GM19372 (cell line): ENCODE measurements at regions not wholly inside any gene's neighbourhood (a gene's known extent, or its start where the extent isn't known, plus 50 kb on each side); places are given as distances from the start of the nearest gene placed in this dataset.
"Not testable (repeated sequence)": the region's sequence is repeated elsewhere in the genome, so short reads cannot be mapped to it uniquely, and the experiment has no call there.

Experiments
- ATAC-seq: cut with Tn5 transposase; IDR thresholded peaks from one replicate; pipeline ENCODE4 v1.9.1; 2021; ENCODE audit warnings: mild to moderate bottlenecking, low read depth, moderate library complexity; ENCODE audit not compliant: unreplicated experiment

DNA sequence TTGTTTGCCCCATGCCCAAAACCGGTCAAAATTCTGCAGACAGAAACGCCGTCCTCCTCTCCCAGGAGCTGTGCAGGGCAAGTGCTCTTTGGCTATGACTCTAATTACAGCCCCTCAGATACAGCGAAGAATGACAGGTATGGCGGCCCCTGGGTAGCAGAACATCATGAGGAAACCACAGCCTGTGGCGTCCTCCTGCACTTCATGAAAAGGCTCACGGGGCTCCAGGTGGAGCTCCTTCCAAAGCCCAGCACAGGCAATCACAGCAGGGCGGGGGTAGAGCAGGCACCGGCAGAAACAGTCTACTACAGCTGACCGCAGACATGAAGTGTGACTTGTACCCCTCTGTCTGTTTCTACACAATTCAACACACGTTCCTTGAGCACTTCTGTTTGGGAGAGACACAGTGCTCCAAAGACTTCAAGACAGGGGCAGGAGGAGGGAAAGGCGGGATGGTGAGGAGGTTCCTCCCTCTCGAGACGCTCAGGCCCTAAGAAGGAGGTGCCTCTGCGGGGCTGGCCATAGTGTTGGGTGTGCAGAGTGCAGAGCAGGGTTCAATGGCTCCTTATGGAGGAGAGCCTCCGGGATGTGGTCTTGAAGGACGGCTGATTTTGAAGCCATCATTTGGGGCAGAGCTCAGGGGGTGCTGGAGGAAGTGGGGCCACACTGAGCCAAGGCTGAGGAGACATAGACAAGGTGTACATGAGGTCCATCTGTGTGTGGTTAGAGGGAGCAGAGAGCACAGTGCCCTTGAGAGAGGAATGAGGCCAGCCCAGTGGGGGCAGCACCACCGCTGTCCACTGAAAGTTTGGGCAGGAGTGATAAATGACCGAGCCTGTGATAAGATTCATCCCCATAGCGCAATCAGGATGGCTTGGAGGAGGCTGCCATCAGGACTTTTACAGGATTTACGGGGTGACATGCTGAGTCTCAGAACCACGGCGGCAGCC is 468.3 kb downstream of the EIPR1 start:
- no peak for ATAC-seq

DNA sequence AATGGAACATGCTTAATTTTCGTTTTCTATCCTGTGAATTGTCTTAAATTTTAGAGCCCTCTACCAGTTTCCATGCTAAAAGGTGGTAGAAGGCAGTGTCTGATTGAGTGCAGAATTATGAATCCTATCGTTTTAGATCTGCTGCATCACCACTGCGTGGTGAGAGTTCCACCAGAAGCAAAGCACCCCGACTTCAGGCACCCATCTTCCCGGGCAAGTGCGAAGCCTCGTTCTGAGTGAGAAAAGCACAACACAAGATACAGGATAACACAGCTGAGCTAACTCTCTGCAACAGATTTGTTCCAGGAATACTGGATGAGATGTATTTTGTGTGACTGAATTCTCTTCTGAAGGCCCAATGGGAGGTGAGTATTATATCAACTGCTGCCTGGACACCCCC is 471.5 kb downstream of the EIPR1 start:
- no peak for ATAC-seq

DNA sequence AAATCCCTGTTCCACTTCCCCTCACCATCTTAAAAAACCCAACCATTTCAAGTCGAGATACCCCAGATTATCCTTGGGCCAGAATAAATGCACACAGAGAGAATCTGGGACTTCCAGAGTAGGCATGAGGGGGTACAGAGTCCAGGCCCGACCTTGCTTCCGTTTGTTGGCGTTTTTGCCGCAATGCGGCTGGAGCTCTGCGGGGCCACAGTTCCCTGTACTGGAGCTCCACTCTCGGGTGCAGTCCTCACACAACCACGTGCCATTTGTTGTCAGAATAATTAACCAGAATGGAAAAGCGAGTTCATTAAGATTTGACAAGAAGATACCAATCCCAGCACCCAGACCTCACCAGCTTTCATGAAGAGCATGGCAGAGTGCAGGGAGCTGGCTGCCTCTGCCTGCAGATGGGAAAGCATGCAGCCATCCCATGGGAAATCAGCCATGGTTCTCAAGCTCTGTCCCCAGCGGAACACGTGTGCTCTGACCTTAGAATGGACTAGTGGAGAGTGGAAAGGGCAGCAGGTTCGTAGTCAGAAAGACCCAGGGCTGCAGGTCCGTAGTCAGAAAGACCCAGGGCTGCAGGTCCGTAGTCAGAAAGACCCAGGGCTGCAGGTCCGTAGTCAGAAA is 472.8 kb downstream of the EIPR1 start:
- no peak for ATAC-seq

- ATAC-seq: no peak
Measured at GRCh38 chr2:2902547-2903281, 474.9 kb downstream of the EIPR1 start.

DNA sequence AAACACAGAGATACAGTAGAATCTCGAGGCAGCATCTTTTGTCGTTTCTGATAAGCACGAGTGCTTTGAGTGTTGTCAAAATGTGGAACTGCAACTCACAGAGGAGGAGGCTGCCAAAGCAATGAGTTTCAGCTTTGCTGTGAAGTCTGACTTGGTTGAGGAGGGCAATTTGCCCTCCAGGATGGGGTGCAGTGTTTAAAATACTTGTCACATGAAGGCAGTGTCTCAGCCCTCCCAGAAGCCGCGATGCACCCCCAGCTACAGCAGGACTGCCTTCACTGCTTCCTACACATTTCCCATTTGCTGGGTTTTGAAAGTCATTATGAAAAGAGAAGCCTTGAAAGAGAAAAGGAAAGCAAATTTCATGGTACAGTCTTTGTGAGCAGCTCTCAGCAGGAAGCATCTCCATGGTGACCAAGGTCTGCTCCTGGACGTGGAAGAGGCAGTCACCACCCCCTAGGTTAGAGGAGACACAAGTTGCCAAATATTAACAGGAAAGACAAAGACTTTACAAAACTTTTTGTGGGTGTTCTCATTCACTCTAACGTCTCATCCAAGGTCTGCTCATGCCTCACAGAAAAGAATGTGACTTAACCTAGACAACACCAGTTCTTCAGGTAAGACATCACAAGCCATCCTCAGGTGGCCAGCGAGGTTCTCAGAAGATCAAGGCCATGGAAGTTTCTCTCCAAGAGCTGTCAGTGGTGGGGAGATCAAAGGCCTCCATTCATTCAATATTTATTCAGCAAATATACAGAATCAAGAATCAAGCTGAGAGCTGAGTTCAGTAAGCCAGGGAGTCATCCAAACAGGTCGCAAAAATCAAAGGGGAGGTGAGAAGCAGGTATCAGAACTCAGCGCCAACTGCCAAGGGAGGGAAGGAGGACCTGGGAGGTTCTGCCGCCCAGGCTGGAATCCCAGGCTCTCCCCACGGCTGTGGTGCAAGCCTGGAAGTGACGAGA is 476.0 kb downstream of the EIPR1 start:
- ATAC-seq: peak; percentile 87

- no peak for ATAC-seq
Measured at GRCh38 chr2:2899826-2900225, 477.8 kb downstream of the EIPR1 start.

DNA sequence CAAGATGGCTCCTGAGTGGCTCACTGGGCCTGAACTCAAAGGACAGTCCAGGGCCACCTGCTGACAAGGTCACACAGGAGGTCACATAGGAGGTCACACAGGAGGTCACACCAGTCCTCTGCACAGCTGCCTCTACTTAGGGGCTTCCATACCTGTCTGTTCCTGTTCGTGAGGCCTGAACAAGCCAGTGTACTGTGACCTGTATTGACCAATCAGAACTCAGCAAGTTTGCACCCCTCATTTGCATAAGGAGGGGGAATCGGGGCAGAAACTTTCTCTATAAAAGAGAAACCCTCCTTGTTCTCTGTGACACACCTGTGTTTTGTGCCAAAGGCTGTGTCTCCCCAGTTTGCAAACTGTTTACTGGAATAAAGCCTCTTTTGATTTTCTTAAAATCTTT is 478.9 kb downstream of the EIPR1 start:
- ATAC-seq: no peak

DNA sequence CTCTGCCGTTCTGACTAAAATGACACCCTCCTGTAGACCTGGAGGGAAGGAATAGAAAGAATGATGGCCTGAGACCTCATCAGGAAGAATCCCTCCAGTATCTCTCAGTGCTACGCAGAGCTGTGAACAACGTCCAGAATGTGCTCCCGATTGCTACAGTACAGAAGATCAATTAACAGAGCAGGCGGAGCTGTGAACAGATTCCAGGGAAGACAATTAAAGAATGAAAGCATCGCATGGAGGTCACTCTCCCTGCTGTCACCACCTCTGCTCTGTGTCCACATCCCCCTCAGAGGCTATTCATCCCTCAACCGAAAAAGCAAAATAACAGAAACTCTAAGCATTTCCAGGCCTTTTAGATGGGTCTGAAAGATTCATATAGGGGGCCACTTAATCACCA is 481.0 kb downstream of the EIPR1 start:
- no peak for ATAC-seq

DNA sequence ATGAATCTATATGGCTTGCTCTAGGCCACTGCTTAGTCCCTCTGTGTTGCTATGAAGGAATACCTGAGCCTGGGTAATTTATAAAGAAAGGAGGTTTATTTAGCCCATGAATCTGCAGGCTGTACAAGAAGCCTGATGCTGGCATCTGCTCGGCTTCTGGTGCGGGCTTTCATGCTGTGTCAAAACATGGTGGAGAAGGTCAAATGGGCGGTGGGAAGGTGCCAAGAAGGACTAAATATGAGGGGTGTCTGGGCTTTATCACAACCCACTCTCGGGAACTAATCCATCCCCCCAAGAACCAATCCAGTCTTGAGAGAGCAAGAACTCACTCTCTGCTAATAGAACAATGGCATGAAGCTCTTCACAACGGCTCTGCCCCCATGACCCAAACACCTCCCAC is 481.6 kb downstream of the EIPR1 start:
- no peak for ATAC-seq

DNA sequence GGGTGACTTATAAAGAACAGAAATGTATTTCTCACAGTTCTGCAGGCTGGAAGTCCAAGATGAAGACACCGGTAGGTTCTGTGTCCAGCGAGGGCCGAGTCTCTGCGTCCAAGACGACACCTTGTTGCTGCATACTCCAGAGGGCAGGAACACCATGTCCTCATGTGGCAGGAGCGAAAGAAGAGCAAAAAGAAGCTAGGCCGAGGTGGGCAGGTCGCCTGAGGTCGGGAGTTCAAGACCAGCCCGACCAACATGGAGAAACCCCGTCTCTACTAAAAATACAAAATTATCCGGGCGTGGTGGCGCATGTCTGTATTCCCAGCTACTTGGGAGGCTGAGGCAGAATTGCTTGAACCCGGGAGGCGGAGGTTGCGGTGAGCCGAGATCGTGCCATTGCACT is 483.6 kb downstream of the EIPR1 start:
- ATAC-seq: not testable (repeated sequence)

- ATAC-seq: no peak
Measured at GRCh38 chr2:2892892-2893291, 484.7 kb downstream of the EIPR1 start.

DNA sequence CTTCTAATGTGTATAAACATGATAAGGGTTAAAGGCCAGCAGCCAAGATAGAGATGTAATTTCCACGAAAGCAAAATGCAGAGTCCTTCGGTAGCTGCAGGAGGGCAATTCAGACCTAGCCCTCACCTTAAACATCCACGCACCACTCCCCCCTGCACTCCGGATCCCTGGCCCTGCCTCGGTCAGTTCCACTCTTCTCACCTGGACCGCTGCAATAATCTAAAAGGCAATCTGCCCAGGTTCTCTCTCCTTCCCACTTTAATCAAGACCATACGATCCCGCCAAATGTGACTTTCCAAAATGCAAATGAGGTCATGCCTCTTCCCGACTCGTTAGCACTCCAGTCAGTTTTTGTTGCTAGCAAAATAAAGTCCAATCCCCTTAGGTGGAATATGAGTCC is 485.2 kb downstream of the EIPR1 start:
- ATAC-seq: no peak

GRCh38 chr2:2890901-2891300 is 486.7 kb downstream of the EIPR1 start:
- ATAC-seq: no peak

GRCh38 chr2:2890246-2890645 is 487.4 kb downstream of the EIPR1 start:
- no peak for ATAC-seq

GRCh38 chr2:2889646-2890045 is 488.0 kb downstream of the EIPR1 start:
- ATAC-seq: no peak

- no peak for ATAC-seq
Measured at GRCh38 chr2:2889141-2889540, 488.5 kb downstream of the EIPR1 start.

GRCh38 chr2:2887772-2888387 is 489.7 kb downstream of the EIPR1 start:
- ATAC-seq: no peak

GRCh38 chr2:2886922-2887321 is 490.7 kb downstream of the EIPR1 start:
- ATAC-seq: no peak

GRCh38 chr2:2881499-2881898 is 496.1 kb downstream of the EIPR1 start:
- no peak for ATAC-seq

- ATAC-seq: no peak
Measured at GRCh38 chr2:2880938-2881337, 496.7 kb downstream of the EIPR1 start.
